Endodermal cell (in vitro differentiated cells): ENCODE measurements at regions not wholly inside any gene's neighbourhood (a gene's known extent, or its start where the extent isn't known, plus 50 kb on each side); places are given as distances from the start of the nearest gene placed in this dataset.

Experiments
- DNase-seq: peaks from one replicate; pipeline ENCODE4 v3.0.0-alpha.2; 2017
- H3K27ac ChIP-seq: 2 replicates; pipeline ENCODE4 v1.5.1; 2013; ENCODE audit warnings: mild to moderate bottlenecking, low read depth, low read length, moderate library complexity
- H3K27me3 ChIP-seq: 2 replicates; pipeline ENCODE4 v1.6.1; 2013; ENCODE audit warnings: mild to moderate bottlenecking, low read length, moderate library complexity; ENCODE audit not compliant: insufficient read depth, control insufficient read depth, poor library complexity, severe bottlenecking
- H3K36me3 ChIP-seq: 2 replicates; pipeline ENCODE4 v1.7.0; 2013; ENCODE audit warnings: mild to moderate bottlenecking, low read length, moderate library complexity; ENCODE audit not compliant: control insufficient read depth, insufficient read depth
- H3K4me1 ChIP-seq: one replicate; pipeline ENCODE4 v1.7.0; 2013; ENCODE audit warnings: low read length; ENCODE audit not compliant: control insufficient read depth, insufficient read depth
- H3K4me3 ChIP-seq: 2 replicates; pipeline ENCODE4 v1.5.1; 2013; ENCODE audit warnings: mild to moderate bottlenecking, low read length, moderate library complexity
- H3K9ac ChIP-seq: 2 replicates; pipeline ENCODE4 v1.6.1; 2013; ENCODE audit warnings: mild to moderate bottlenecking, low read length, moderate library complexity; ENCODE audit not compliant: poor library complexity, severe bottlenecking; ENCODE audit errors: extremely low read depth
- H3K9me3 ChIP-seq: 2 replicates; pipeline ENCODE4 v1.6.1; 2013; ENCODE audit warnings: mild to moderate bottlenecking, low read length, moderate library complexity; ENCODE audit not compliant: control insufficient read depth
- H3K27ac Mint-ChIP-seq: 2 replicates; pipeline ENCODE4 v1.8.0; 2020; ENCODE audit warnings: mixed read lengths
- H3K27me3 Mint-ChIP-seq: 2 replicates; pipeline ENCODE4 v1.8.0; 2021; ENCODE audit warnings: mild to moderate bottlenecking, mixed read lengths; ENCODE audit not compliant: insufficient read depth
- H3K36me3 Mint-ChIP-seq: 2 replicates; pipeline ENCODE4 v1.8.0; 2020; ENCODE audit warnings: low read depth, mixed read lengths
- H3K4me1 Mint-ChIP-seq: 2 replicates; pipeline ENCODE4 v1.8.0; 2020; ENCODE audit warnings: mixed read lengths
- H3K4me3 Mint-ChIP-seq: 2 replicates; pipeline ENCODE4 v1.8.0; 2020; ENCODE audit warnings: mild to moderate bottlenecking, moderate library complexity, mixed read lengths
- H3K9me3 Mint-ChIP-seq: 2 replicates; pipeline ENCODE4 v1.8.0; 2020; ENCODE audit warnings: mild to moderate bottlenecking, mixed read lengths
- CTCF ChIP-seq: fragments of 200-600 bp; sonication (generic); conservative IDR thresholded peaks from 2 replicates; pipeline ENCODE4 v1.5.0; 2021; ENCODE audit warnings: antibody characterized with exemption, mild to moderate bottlenecking
- WGBS, 2 experiments: methylation state at CpG; one replicate each; pipeline versions ENCODE4 v1.1.5 to v1.1.7; 2013; ENCODE audit warnings: missing lambda C conversion rate in 2 of 2, mixed read lengths in 1 of 2; ENCODE audit not compliant: insufficient coverage in 1 of 2, insufficient read length in 1 of 2; 5-methylcytosine and 5-hydroxymethylcytosine counted together

DNA sequence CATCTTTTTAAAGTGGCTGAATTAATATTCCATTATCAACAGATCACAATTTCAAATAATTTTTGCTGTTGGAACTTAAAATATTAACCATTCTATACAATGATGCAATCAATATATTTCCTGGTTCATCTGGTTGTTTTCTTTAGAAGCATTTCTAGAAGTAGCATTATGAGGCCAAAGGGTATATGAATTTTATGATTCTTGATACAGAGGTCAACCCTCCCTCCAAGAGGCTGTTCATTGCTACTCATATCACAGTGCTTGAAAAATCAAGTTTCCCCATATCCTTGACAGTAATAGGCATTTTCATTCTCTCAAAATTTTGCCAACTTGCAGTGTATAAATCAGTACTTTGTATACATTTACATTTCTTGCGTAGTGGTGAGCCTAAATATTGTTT, 312.6 kb downstream of the BMPER start:
- no peak overlapping the region for H3K4me3 ChIP-seq
- no peak for DNase-seq
- 100% methylated on average over 1 of the region's 1 CpG; no CpG with 5 or more reads in 1 of the 2 experiments for WGBS, 2 experiments

GRCh38 chr7:34219153-34219718, 313.9 kb downstream of the BMPER start:
- H3K27me3 Mint-ChIP-seq: no peaks in the 10 kb centered on the region
- H3K9me3 Mint-ChIP-seq: no peaks in the 10 kb centered on the region
- no peaks in the 10 kb centered on the region for H3K9me3 ChIP-seq
- DNase-seq: no peak
- no peaks in the 10 kb centered on the region for H3K27me3 ChIP-seq
- no peak overlapping the region for H3K27ac ChIP-seq
- no peak overlapping the region for H3K4me3 Mint-ChIP-seq
- H3K4me1 ChIP-seq: no peaks in the 10 kb centered on the region
- no peaks in the 10 kb centered on the region for H3K36me3 ChIP-seq
- H3K4me3 ChIP-seq: no peak overlapping the region
- 61 to 65% methylated on average over 2 to 3 of the region's 3 CpGs for WGBS, 2 experiments
- H3K9ac ChIP-seq: no peak overlapping the region
- peaks cover 9% of the 10 kb centered on the region for H3K4me1 Mint-ChIP-seq
- no peaks in the 10 kb centered on the region for H3K36me3 Mint-ChIP-seq
- no peak overlapping the region for H3K27ac Mint-ChIP-seq
- no peak for TF ChIP-seq CTCF

More for the DNA sequence above, 312.6 kb downstream of the BMPER start:
- H3K27me3 Mint-ChIP-seq: no peaks in the 10 kb centered on the region
- peaks cover 9% of the 10 kb centered on the region for H3K4me1 Mint-ChIP-seq
- H3K9me3 Mint-ChIP-seq: no peaks in the 10 kb centered on the region
- Histone ChIP-seq H3K9ac (no peak overlapping the region), H3K27me3 (no peaks in the 10 kb centered on the region), H3K4me1 (no peaks in the 10 kb centered on the region), H3K27ac (no peak overlapping the region), H3K9me3 (no peaks in the 10 kb centered on the region), H3K36me3 (no peaks in the 10 kb centered on the region)
- no peak for TF ChIP-seq CTCF
- H3K4me3 Mint-ChIP-seq: no peak overlapping the region
- H3K36me3 Mint-ChIP-seq: no peaks in the 10 kb centered on the region
- H3K27ac Mint-ChIP-seq: no peak overlapping the region

DNA sequence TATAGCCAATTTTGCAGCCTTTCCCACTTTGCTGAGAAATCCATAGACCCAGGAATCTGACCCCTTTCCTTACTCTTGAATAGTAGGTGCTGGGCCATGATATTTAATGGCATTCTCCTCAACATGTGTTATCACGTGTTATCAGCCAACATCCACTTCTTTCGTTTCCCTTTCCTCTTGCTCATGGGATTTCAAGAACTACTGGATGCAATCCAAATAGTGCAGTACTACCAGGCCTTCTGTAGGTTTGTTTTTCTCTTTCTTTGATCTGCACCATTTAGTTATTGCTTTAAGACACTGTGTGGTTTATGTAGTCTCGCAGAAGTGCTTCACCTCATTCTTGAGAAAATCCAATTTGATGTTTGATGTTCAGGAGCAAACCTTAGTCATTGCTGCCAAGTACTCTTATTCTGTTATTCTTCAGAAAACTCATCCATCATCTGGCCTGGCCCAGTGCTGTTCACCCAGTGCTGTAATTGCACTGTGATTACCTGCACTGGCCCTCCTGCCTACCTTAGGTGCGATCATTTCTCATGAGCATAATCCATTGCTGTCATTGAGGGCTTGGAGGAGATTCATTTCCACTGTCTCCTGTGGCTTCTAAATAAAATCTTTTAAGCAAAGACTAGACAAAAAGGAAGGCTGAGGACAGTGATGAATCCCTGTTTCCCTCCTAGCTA, 315.3 kb downstream of the BMPER start:
- 96 to 100% methylated on average over 4 of the region's 4 CpGs for WGBS, 2 experiments
- Mint-ChIP-seq H3K9me3 (no peaks in the 10 kb centered on the region), H3K36me3 (no peaks in the 10 kb centered on the region), H3K4me3 (no peak overlapping the region), H3K27ac (no peak overlapping the region), H3K27me3 (no peaks in the 10 kb centered on the region), H3K4me1 (peaks cover 19% of the 10 kb centered on the region)
- no peak overlapping the region for H3K4me3 ChIP-seq
- no peaks in the 10 kb centered on the region for H3K4me1 ChIP-seq
- H3K9ac ChIP-seq: no peak overlapping the region
- no peak for DNase-seq
- H3K9me3 ChIP-seq: no peaks in the 10 kb centered on the region
- no peaks in the 10 kb centered on the region for H3K36me3 ChIP-seq
- no peaks in the 10 kb centered on the region for H3K27me3 ChIP-seq
- no peak overlapping the region for H3K27ac ChIP-seq
- no peak for TF ChIP-seq CTCF
